ENCODE measurements at regions not wholly inside any gene's neighbourhood (a gene's known extent, or its start where the extent isn't known, plus 50 kb on each side); places are given as distances from the start of the nearest gene placed in this dataset.

GRCh38 chr5:82655078-82655477 lies 376.9 kb upstream of the RPS23 start:
- no peak for DNase-seq (ENCODE audit: low read depth)

GRCh38 chr5:82649943-82650342 lies 371.8 kb upstream of the RPS23 start:
- no peak overlapping the region for H3K4me3 ChIP-seq (ENCODE audit: low read length)
- no peak for TF ChIP-seq CTCF (conservative IDR thresholded peaks at IDR 0.05; ENCODE audit: low read depth, low read length)
- DNase-seq (ENCODE audit: low read depth) = no peak

More at GRCh38 chr5:82655078-82655477, 376.9 kb upstream of the RPS23 start:
- H3K4me3 ChIP-seq (ENCODE audit: low read length) = no peak overlapping the region
- TF ChIP-seq CTCF (conservative IDR thresholded peaks at IDR 0.05; ENCODE audit: low read depth, low read length) = no peak

GRCh38 chr5:82644766-82645165 lies 366.6 kb upstream of the RPS23 start:
- H3K4me3 ChIP-seq (ENCODE audit: low read length) = no peak overlapping the region
- no peak for TF ChIP-seq CTCF (conservative IDR thresholded peaks at IDR 0.05; ENCODE audit: low read depth, low read length)
- DNase-seq (ENCODE audit: low read depth) = no peak

GRCh38 chr5:82644229-82644628 lies 366.1 kb upstream of the RPS23 start:
- no peak for DNase-seq (ENCODE audit: low read depth)
- H3K4me3 ChIP-seq (ENCODE audit: low read length) = no peak overlapping the region
- TF ChIP-seq CTCF (conservative IDR thresholded peaks at IDR 0.05; ENCODE audit: low read depth, low read length) = no peak

GRCh38 chr5:82642313-82642712 lies 364.2 kb upstream of the RPS23 start:
- TF ChIP-seq CTCF (conservative IDR thresholded peaks at IDR 0.05; ENCODE audit: low read depth, low read length) = no peak
- no peak for DNase-seq (ENCODE audit: low read depth)

GRCh38 chr5:82641331-82642003 lies 363.3 kb upstream of the RPS23 start:
- peak; percentile 77 for TF ChIP-seq CTCF (conservative IDR thresholded peaks at IDR 0.05; ENCODE audit: low read depth, low read length)
- peak; percentile 79 for DNase-seq (ENCODE audit: low read depth)
- no peak overlapping the region for H3K4me3 ChIP-seq (ENCODE audit: low read length)

More at GRCh38 chr5:82642313-82642712, 364.2 kb upstream of the RPS23 start:
- H3K4me3 ChIP-seq (ENCODE audit: low read length) = no peak overlapping the region

- peak; percentile 1 for TF ChIP-seq CTCF (conservative IDR thresholded peaks at IDR 0.05; ENCODE audit: low read depth, low read length)
- H3K4me3 ChIP-seq (ENCODE audit: low read length) = no peak overlapping the region
- DNase-seq (ENCODE audit: low read depth) = no peak
Measured at GRCh38 chr5:82640916-82641315, 362.8 kb upstream of the RPS23 start.

Data from retinal pigment epithelial cell (primary cell).